SU-DHL-6 (cell line): ENCODE measurements at regions not wholly inside any gene's neighbourhood (a gene's known extent, or its start where the extent isn't known, plus 50 kb on each side); places are given as distances from the start of the nearest gene placed in this dataset.
"Not testable (repeated sequence)": the region's sequence is repeated elsewhere in the genome, so short reads cannot be mapped to it uniquely, and the experiment has no call there.

Experiments used
- CTCF ChIP-seq: fragments of 200-600 bp; sonication (generic); IDR thresholded peaks from one replicate; pipeline ENCODE4 v1.5.1; 2017; ENCODE audit warnings: antibody characterized with exemption, mild to moderate bottlenecking, low read length, moderate library complexity; ENCODE audit not compliant: insufficient read depth, poor library complexity, severe bottlenecking
- EZH2phosphoT487 ChIP-seq: fragments of 200-600 bp; sonication (generic), shearing (Covaris generic); conservative IDR thresholded peaks from 2 replicates; pipeline ENCODE4 v1.6.1; 2018; ENCODE audit warnings: mild to moderate bottlenecking, antibody characterized with exemption, low read length, moderate library complexity, mixed read lengths

DNA sequence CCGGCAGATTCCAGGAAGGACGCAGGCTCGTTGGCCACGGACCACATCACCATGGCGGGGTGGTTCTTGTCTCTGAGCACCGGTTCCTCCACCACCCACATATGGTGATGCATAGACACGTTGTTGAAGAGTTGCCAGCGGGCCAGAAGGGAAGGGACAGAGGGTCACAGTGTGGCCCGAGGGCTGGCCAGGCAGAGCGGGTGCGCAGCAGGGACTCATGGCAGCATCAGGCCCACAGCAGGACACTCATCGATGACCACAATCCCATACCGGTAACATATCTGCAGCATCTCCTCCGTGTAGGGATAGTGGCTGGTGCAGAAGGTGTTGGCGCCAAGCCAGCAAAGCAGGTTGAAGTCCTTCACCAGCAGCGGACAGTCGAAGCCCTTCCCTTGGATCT is 469.2 kb upstream of the FAM174A start:
- not testable (repeated sequence) for TF ChIP-seq CTCF, EZH2phosphoT487
